ENCODE measurements at regions not wholly inside any gene's neighbourhood (a gene's known extent, or its start where the extent isn't known, plus 50 kb on each side); places are given as distances from the start of the nearest gene placed in this dataset.

DNA sequence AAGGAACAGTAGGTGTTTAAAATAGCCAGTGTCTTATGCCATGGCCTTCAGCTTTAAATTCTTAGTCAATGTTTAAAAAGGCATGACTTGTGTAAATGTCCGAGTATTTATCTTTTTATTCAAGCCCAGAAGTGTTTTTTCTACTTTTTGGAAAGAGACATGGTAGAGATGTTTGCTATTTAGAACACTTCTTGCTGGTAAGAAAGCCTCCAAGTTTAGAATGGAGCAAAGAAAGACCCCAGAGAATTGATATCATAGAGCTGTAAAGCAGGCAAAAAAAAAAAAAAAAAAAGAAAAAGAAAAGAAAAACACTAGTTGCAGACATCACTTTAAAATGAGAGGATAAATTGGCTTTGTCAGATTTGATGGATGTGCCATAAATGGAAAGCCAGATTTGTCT, 375.1 kb downstream of the TMEM167A start (continued):
- TF ChIP-seq, protein P1, sequence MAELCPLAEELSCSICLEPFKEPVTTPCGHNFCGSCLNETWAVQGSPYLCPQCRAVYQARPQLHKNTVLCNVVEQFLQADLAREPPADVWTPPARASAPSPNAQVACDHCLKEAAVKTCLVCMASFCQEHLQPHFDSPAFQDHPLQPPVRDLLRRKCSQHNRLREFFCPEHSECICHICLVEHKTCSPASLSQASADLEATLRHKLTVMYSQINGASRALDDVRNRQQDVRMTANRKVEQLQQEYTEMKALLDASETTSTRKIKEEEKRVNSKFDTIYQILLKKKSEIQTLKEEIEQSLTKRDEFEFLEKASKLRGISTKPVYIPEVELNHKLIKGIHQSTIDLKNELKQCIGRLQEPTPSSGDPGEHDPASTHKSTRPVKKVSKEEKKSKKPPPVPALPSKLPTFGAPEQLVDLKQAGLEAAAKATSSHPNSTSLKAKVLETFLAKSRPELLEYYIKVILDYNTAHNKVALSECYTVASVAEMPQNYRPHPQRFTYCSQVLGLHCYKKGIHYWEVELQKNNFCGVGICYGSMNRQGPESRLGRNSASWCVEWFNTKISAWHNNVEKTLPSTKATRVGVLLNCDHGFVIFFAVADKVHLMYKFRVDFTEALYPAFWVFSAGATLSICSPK (IDR thresholded peaks at IDR 0.05; ENCODE audit: borderline replicate concordance) = no peak
- no peak for TF ChIP-seq ZNF507 (tag; conservative IDR thresholded peaks at IDR 0.05)
- TF ChIP-seq, protein P2, sequence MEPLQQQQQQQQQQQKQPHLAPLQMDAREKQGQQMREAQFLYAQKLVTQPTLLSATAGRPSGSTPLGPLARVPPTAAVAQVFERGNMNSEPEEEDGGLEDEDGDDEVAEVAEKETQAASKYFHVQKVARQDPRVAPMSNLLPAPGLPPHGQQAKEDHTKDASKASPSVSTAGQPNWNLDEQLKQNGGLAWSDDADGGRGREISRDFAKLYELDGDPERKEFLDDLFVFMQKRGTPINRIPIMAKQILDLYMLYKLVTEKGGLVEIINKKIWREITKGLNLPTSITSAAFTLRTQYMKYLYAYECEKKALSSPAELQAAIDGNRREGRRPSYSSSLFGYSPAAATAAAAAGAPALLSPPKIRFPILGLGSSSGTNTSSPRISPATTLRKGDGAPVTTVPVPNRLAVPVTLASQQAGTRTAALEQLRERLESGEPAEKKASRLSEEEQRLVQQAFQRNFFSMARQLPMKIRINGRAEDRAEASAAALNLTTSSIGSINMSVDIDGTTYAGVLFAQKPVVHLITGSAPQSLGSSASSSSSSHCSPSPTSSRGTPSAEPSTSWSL (CRISPR knock-in tag; IDR thresholded peaks at IDR 0.05; ENCODE audit: borderline replicate concordance) = no peak
- no peak for TF ChIP-seq KDM5B (IDR thresholded peaks at IDR 0.05; ENCODE audit: insufficient replicate concordance, low read depth, low read length)

DNA sequence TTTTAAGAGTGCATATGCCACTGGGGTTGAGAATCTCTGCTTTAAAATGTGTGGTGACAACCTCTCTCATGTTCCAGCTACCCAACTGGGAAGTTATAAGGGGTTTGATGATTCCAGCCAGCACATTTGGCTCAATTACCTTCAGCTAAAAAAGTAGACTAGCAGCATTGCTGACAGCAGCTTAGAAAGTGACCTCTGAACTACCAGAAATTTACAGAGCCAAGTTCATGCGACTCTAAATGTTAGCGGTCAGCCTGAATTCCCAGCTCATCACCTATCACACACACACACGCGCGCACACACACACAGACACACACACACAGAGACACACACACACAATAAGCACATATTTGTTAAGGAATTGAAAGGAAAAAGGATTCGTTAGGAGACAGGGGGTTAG, 377.5 kb downstream of the TMEM167A start:
- ATAC-seq (no peak), DNase-seq (ENCODE audit: extremely low read depth in 1 of 4, low spot score in 3 of 4) (no peak), FAIRE-seq (no peak)
- Histone ChIP-seq H3K27me3 (ENCODE audit: control insufficient read depth in 2 of 2, insufficient read depth in 2 of 2, low read length in 2 of 2) (no peaks in the 10 kb centered on the region; a peak in 1 of 5 replicates), H3K9ac (ENCODE audit: insufficient read depth in 1 of 2, low read depth in 2 of 2, low read length in 2 of 2) (no peak overlapping the region), H3K27ac (ENCODE audit: extremely low read depth, low read depth, low read length) (no peak overlapping the region), H3K4me3 (no peak overlapping the region), H4K20me1 (replicated peaks; ENCODE audit: control insufficient read depth, insufficient read depth, low read length) (no peaks in the 10 kb centered on the region), H3K9me3 (replicated peaks; ENCODE audit: control insufficient read depth, insufficient read depth, low read depth, low read length) (no peaks in the 10 kb centered on the region), H3K79me2 (ENCODE audit: control insufficient read depth, insufficient read depth, low read length) (no peaks in the 10 kb centered on the region), H3K4me1 (replicated peaks in 1 of 2; ENCODE audit: control insufficient read depth in 2 of 2, insufficient read depth in 2 of 2, low read length in 2 of 2) (no peaks in the 10 kb centered on the region), H3K36me3 (ENCODE audit: control insufficient read depth, insufficient read depth, low read length) (no peaks in the 10 kb centered on the region), H2AFZ (ENCODE audit: low read depth, low read length) (no peak overlapping the region), H3K9me1 (ENCODE audit: control insufficient read depth, insufficient read depth, low read length) (no peaks in the 10 kb centered on the region), H3K4me2 (ENCODE audit: insufficient read depth, low read length) (no peak overlapping the region)
- in situ Hi-C loops (cut with MboI) = no loop called here
- no peak for TF ChIP-seq ETV6 (IDR thresholded peaks at IDR 0.05; ENCODE audit: borderline replicate concordance in 1 of 2, low read depth in 2 of 2, low read length in 1 of 2)
- no peak for TF ChIP-seq ETV6 (CRISPR knock-in tag; IDR thresholded peaks at IDR 0.05; ENCODE audit: borderline replicate concordance)
- TF ChIP-seq, protein P3, sequence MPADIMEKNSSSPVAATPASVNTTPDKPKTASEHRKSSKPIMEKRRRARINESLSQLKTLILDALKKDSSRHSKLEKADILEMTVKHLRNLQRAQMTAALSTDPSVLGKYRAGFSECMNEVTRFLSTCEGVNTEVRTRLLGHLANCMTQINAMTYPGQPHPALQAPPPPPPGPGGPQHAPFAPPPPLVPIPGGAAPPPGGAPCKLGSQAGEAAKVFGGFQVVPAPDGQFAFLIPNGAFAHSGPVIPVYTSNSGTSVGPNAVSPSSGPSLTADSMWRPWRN (IDR thresholded peaks at IDR 0.05; ENCODE audit: low read depth) = no peak
- POLR2A ChIA-PET = interaction anchor here (0.7 kb wide), 1 partner anchor 113 kb away, joined by 4 read pairs; no protein-coding TSS in a partner anchor
- CTCF ChIA-PET (ENCODE audit: low intra/inter-chr PET ratio) = no interaction called here
- no TSS peak for BruUV-seq (replicated peaks)
- intact Hi-C loops (cut with micrococcal nuclease) = no loop called here
- 2% methylated on average over 6 of the region's 6 CpGs for WGBS (ENCODE audit: insufficient coverage, low coverage, missing lambda C conversion rate)
